ENCODE measurements at regions not wholly inside any gene's neighbourhood (a gene's known extent, or its start where the extent isn't known, plus 50 kb on each side); places are given as distances from the start of the nearest gene placed in this dataset.

GRCh38 chr6:91796603-91797002 lies 1209.7 kb upstream of the MAP3K7 start:
- TF ChIP-seq CTCF (optimal IDR thresholded peaks at IDR 0.05 in 1 of 3, IDR thresholded peaks at IDR 0.05 in 1 of 3, conservative IDR thresholded peaks at IDR 0.05 in 1 of 3; ENCODE audit: extremely low read depth in 1 of 3, insufficient read depth in 2 of 3, low read length in 3 of 3), result no peak
- no peak for TF ChIP-seq EZH2 (IDR thresholded peaks at IDR 0.05; ENCODE audit: low read length)

Measured in keratinocyte (primary cell).